HUES6 (cell line): ENCODE measurements at regions not wholly inside any gene's neighbourhood (a gene's known extent, or its start where the extent isn't known, plus 50 kb on each side); places are given as distances from the start of the nearest gene placed in this dataset.

Experiments used
- H3K27ac ChIP-seq: 2 replicates; pipeline ENCODE4 v1.7.0; 2013; ENCODE audit warnings: low read depth, mild to moderate bottlenecking, low read length, inconsistent platforms
- H3K27me3 ChIP-seq: 2 replicates; pipeline ENCODE4 v1.6.1; 2013; ENCODE audit warnings: low read length; ENCODE audit not compliant: control insufficient read depth, insufficient read depth
- H3K36me3 ChIP-seq: 2 replicates; pipeline ENCODE4 v1.6.1; 2013; ENCODE audit warnings: low read length; ENCODE audit not compliant: control insufficient read depth, insufficient read depth
- H3K4me1 ChIP-seq: 2 replicates; pipeline ENCODE4 v1.6.1; 2013; ENCODE audit warnings: low read length; ENCODE audit not compliant: control insufficient read depth, insufficient read depth
- H3K4me3 ChIP-seq: 2 replicates; pipeline ENCODE4 v1.5.1; 2013; ENCODE audit warnings: low read depth, low read length
- H3K9ac ChIP-seq: one replicate; pipeline ENCODE4 v1.6.1; 2013; ENCODE audit warnings: mild to moderate bottlenecking, low read length
- H3K9me3 ChIP-seq: 2 replicates; pipeline ENCODE4 v1.6.1; 2013; ENCODE audit warnings: low read depth, low read length; ENCODE audit not compliant: control insufficient read depth, insufficient read depth

DNA sequence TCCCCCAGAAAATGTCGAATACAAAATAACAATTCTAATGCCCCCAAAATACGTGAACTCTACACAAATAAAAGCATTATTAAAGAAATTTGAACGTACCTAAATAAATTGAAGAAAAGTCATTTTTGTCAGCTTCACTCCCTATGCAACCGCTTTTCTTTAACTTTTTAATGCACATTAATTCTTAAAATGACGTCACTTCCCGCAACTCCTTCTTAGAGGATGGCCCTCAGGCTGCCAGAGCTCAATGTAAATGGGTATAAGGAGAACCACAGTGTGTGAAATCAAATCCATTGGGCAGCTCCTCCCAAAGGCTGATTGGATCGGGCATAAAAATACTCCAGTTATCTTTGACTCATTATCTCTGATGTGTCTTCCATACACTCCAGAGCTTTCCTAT lies 736.9 kb downstream of the GBE1 start:
- Histone ChIP-seq H3K9ac (no peak overlapping the region), H3K4me3 (no peak overlapping the region), H3K4me1 (no peaks in the 10 kb centered on the region), H3K27ac (no peak overlapping the region), H3K36me3 (no peaks in the 10 kb centered on the region), H3K27me3 (no peaks in the 10 kb centered on the region), H3K9me3 (no peaks in the 10 kb centered on the region)

DNA sequence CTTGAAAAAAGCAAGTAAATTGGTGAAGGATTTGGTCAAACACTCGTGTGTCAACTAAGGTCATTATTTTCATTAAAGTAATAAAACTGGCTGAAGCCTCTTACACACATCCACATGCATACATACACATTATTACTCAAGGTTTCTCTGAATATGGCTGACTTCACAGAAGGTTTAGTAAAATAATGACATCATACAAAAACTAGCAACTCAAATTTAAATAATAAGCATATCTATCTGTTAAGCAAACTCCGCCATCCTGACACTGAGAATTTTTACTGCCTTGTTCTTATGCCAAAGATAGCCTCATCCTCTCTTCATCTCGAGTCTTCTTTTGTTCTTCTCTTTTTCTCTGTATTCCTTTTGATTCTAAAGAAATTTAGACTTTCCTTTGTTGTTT lies 739.1 kb downstream of the GBE1 start:
- no peaks in the 10 kb centered on the region for H3K27me3 ChIP-seq
- no peaks in the 10 kb centered on the region for H3K9me3 ChIP-seq
- no peak overlapping the region for H3K9ac ChIP-seq
- no peak overlapping the region for H3K27ac ChIP-seq
- no peaks in the 10 kb centered on the region for H3K36me3 ChIP-seq
- no peaks in the 10 kb centered on the region for H3K4me1 ChIP-seq
- no peak overlapping the region for H3K4me3 ChIP-seq

GRCh38 chr3:81013360-81013759 lies 748.1 kb downstream of the GBE1 start:
- Histone ChIP-seq H3K27me3 (no peaks in the 10 kb centered on the region), H3K36me3 (no peaks in the 10 kb centered on the region), H3K4me3 (no peak overlapping the region), H3K4me1 (no peaks in the 10 kb centered on the region), H3K9ac (no peak overlapping the region), H3K27ac (no peak overlapping the region), H3K9me3 (peaks cover 10% of the 10 kb centered on the region; the same call in 1 of the 2 replicates)

DNA sequence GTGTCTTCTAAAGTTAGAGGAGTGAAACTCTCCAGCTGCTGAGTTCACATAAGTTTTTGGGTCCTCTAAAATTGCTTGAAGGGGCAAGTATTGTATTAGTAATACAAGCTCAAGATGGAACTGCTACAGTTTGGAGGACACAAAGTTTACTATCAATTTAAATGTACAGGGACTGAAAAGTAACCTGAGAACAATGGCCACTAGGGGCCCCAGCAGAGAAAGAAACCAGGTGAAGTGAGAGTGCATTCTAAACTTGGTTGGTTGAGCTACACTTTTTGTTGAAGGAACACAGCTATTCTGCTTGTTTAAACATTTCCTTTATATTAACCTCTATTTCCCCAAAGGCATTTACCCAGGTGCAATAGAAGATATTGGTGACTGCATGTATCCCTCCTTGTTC lies 755.5 kb downstream of the GBE1 start:
- H3K4me1 ChIP-seq: no peaks in the 10 kb centered on the region
- H3K9ac ChIP-seq: no peak overlapping the region
- no peaks in the 10 kb centered on the region for H3K27me3 ChIP-seq

DNA sequence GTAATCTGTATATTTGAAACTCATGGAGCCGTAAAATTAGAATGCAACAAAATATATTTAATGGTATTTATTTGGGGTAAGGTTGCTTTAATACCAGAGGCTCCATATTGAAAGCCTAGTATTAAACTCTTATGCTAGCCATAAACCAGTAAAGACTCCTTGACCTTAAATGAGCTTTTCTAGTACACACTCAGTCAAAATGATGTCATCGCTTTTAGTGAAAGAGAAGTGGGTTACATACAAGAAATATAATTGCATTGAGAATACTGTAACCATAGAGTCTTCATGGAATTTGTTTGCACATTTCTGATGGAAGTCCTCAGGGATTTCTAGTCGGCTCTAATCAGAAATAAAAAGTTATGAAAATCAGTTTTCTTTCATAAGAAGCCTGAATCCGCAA lies 757.6 kb downstream of the GBE1 start:
- Histone ChIP-seq H3K36me3 (no peaks in the 10 kb centered on the region), H3K4me1 (no peaks in the 10 kb centered on the region), H3K9ac (no peak overlapping the region), H3K4me3 (no peak overlapping the region), H3K27ac (no peak overlapping the region), H3K27me3 (no peaks in the 10 kb centered on the region), H3K9me3 (no peaks in the 10 kb centered on the region)

More for the DNA sequence above, 755.5 kb downstream of the GBE1 start:
- H3K9me3 ChIP-seq: peaks cover 6% of the 10 kb centered on the region; the same call in 1 of the 2 replicates
- H3K4me3 ChIP-seq: no peak overlapping the region
- H3K36me3 ChIP-seq: no peaks in the 10 kb centered on the region
- H3K27ac ChIP-seq: no peak overlapping the region

GRCh38 chr3:81003008-81003645 lies 758.3 kb downstream of the GBE1 start:
- Histone ChIP-seq H3K4me3 (no peak overlapping the region), H3K9ac (no peak overlapping the region), H3K27ac (no peak overlapping the region)

GRCh38 chr3:80999481-80999880 lies 762.0 kb downstream of the GBE1 start:
- Histone ChIP-seq H3K4me3 (no peak overlapping the region), H3K9ac (no peak overlapping the region), H3K27me3 (no peaks in the 10 kb centered on the region), H3K4me1 (no peaks in the 10 kb centered on the region), H3K9me3 (no peaks in the 10 kb centered on the region), H3K36me3 (no peaks in the 10 kb centered on the region), H3K27ac (no peak overlapping the region)

More at GRCh38 chr3:81003008-81003645, 758.3 kb downstream of the GBE1 start:
- Histone ChIP-seq H3K36me3 (no peaks in the 10 kb centered on the region), H3K27me3 (no peaks in the 10 kb centered on the region), H3K9me3 (no peaks in the 10 kb centered on the region), H3K4me1 (no peaks in the 10 kb centered on the region)

DNA sequence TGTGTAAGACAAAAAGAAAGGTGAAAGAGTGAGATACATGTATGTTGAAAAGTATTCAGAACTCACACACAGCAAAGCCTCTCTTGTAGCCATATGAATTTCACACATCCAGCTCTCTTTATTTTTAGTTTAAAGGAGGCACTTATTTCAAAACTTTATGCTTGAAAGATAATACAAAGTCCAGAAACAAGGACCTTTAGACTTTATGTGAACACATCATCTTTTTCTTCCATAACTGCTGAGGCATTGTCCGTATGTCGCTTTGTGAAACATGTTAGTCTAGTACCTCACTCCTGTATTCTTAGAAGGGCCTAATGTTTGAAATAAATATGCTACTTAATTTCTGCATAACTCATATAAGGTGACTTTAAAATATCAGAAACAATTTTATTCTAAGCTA lies 763.4 kb downstream of the GBE1 start:
- no peaks in the 10 kb centered on the region for H3K9me3 ChIP-seq
- no peak overlapping the region for H3K9ac ChIP-seq
- no peaks in the 10 kb centered on the region for H3K27me3 ChIP-seq
- no peaks in the 10 kb centered on the region for H3K36me3 ChIP-seq
- H3K27ac ChIP-seq: no peak overlapping the region
- no peaks in the 10 kb centered on the region for H3K4me1 ChIP-seq
- no peak overlapping the region for H3K4me3 ChIP-seq

DNA sequence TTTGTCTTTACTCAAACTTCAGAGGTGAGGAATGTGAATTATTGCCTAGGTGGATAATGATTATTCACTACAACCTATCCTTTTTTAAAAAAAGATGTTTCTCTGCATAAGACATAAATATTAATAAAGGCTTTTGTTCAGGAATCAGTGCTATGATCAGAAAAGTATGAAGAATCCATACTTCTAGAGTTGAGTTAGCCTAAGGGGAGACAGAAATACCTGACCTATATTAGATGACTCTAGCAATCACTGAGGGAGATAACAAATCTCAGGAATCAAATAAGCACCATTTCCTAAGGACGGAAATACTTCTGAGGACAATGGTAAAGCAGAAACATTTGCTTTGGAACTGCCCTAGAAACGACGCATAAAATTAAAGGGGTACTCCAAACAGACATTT lies 763.8 kb downstream of the GBE1 start:
- Histone ChIP-seq H3K27ac (no peak overlapping the region), H3K4me3 (no peak overlapping the region), H3K9ac (no peak overlapping the region), H3K36me3 (no peaks in the 10 kb centered on the region), H3K9me3 (no peaks in the 10 kb centered on the region), H3K27me3 (no peaks in the 10 kb centered on the region), H3K4me1 (no peaks in the 10 kb centered on the region)

DNA sequence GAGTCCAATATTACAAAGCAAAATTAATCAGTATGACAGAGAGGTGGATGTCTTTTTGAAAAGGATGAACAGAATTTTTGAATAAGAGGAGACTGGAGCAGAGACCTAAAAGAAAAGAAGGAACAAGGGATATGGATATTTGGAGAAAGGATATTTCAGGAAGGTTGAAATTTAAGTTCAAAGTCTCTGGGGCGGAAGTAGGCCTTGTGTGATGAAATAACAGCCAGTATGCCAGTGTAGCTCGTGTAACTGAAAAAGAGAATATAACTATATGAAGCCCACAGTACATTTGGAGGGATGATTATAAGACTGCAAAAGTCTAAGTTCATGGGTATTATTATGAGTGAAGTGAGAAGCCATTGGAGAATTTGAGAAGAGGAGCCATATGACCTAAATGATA lies 766.7 kb downstream of the GBE1 start:
- H3K4me1 ChIP-seq: no peaks in the 10 kb centered on the region
- no peaks in the 10 kb centered on the region for H3K9me3 ChIP-seq

DNA sequence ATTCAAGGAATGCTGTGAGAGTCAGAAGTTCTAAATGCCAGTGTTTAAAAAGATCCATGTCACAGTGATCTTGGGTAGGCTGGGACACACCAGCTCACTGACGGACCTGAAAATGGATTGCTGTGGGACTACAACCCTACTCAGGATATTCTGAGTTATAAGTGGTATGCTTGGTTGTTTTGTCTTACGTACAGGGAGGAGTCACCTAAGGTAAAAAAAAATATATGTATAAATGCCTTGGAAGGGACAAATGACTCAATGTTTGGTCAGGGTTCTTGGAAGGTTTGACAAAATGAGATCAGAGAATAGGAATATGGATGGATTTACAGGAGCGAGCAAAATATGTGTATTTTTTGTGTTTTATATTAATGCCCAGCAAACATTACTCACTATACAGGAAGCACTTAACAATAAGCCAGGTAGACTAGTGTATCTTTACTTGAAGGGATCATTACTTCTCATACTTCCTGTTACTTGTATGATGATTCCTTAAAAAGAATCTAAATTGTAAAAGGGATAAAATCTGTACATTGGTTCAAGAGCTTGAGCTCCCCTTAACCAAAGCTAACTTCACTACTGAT lies 767.3 kb downstream of the GBE1 start:
- Histone ChIP-seq H3K36me3 (no peaks in the 10 kb centered on the region), H3K27me3 (no peaks in the 10 kb centered on the region), H3K9me3 (no peaks in the 10 kb centered on the region), H3K4me1 (no peaks in the 10 kb centered on the region), H3K4me3 (no peak overlapping the region), H3K27ac (no peak overlapping the region), H3K9ac (no peak overlapping the region)

More for the DNA sequence above, 766.7 kb downstream of the GBE1 start:
- H3K9ac ChIP-seq: no peak overlapping the region
- no peaks in the 10 kb centered on the region for H3K27me3 ChIP-seq
- H3K36me3 ChIP-seq: no peaks in the 10 kb centered on the region
- no peak overlapping the region for H3K27ac ChIP-seq
- H3K4me3 ChIP-seq: no peak overlapping the region
